Left renal cortex interstitium (tissue), 4 donors: ENCODE measurements at regions not wholly inside any gene's neighbourhood (a gene's known extent, or its start where the extent isn't known, plus 50 kb on each side); places are given as distances from the start of the nearest gene placed in this dataset.
"Not testable (repeated sequence)": the region's sequence is repeated elsewhere in the genome, so short reads cannot be mapped to it uniquely, and the experiment has no call there.

Experiments used
- DNase-seq, 4 donors: peaks; one replicate each; pipeline ENCODE4 v3.0.0-alpha.2; 2013; ENCODE audit warnings: low read depth in 4 of 4, low spot score in 2 of 4, missing footprints in 1 of 4

DNA sequence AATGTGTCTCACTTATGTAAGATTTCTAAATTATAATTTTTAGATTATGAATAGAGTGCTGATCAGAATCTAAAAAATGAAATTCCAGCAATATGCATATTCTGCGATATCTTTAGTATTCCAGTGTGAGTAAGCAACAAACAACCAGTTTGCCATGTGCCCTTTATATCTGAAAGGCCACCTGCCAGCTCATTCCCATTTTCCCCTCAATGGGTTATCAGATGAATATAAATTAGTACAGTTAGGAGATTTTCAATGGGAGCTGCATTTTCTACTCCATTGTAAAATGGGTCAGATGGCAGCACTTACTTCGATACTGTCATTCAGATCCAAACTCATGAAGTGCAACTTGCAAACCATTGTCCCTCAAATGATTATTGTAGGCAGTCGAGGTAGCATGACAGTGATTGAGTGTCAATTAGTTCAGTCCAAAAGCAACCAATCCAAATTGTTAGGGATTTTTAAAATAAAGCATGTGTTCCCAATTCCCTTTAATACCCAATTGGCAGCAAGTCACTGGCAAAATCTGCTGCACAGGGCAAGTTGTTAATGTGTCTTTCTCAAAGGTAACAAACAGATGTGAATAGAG, 680.3 kb downstream of the LRRIQ3 start:
- DNase-seq, result no peak

DNA sequence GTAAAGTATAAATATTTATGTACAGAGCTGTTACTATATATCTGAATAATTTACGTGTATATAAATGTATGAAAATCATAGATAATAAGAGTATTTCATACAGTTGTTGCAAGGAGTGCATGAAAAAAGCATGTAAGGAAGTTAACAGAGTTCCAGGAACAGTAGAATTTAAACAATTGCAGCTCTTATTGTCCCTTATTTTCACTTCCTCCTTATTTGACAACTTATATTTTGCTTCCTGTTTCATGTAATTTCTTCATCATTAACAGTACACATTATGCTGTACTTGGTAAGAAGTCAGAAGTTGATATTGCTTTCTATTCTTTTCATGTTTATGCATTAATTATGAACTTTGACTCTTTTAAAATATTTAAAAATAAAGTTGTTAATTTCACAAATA, 681.5 kb downstream of the LRRIQ3 start:
- no peak for DNase-seq

- no peak for DNase-seq
Observed at GRCh38 chr1:73511038-73511437, 686.9 kb downstream of the LRRIQ3 start.

DNA sequence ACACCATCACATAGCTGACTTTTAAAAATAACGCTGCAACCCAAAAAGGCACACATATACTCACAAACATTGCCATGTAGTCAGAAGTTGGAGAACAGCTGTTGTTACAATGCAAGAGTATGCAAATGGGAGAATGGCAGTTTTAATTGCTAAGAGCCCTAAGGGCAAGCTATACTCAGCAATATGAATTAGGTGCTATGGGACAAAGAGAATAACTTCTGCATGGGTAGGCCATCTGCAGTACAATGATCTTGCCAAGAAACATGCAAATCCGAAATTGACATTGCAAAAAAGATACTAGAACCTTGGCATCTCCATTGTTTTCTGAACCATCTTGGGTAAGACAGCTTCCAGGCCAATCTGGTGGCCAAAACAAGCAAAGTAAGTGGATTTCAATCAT, 697.8 kb downstream of the LRRIQ3 start:
- no peak for DNase-seq

GRCh38 chr1:73499671-73500070, 698.3 kb downstream of the LRRIQ3 start:
- no peak for DNase-seq

GRCh38 chr1:73491621-73492020, 706.4 kb downstream of the LRRIQ3 start:
- DNase-seq, result no peak

GRCh38 chr1:73475316-73475870, 722.6 kb downstream of the LRRIQ3 start:
- DNase-seq, result peak in 3 of 4 donors; percentile 2 to 6 (median 2)

DNA sequence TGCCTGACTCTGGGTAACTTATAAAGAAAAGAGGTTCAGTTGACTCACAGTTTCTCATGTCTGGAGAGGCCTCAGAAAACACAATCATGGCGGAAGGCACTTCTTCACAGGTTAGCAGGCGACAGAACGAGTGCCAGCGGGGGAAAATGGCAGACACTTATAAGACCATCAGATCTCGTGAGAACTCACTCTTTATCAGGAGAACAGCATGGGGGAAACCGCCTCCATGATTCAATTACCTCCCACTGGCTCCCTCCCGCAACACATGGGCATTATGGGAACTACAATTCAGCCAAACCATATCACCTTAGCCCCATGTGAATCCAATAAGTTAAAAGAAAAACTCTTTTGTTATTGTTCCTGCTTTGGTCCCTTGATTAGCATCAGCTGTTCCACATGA, 725.2 kb downstream of the LRRIQ3 start:
- DNase-seq, result no peak

DNA sequence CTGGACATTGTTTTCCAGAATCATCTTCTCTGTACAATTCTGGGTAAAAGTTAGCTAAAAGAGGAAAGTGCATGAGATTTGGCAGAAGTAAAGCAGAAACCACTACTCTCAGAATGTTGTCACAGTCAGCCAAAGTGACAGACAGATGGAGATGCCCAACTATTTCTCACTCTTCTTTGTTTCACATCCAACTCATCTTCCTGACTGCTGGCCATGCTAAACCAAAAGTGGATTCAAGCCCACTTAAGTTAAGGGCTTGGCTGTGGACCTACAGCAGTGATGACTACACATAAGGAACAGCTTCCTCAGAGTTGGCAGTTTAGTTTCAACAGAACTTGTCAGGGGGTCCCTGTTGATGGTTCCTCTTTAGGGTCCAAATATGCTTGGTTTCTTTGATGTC, 730.2 kb downstream of the LRRIQ3 start:
- DNase-seq, result no peak

GRCh38 chr1:73463873-73464272, 734.1 kb downstream of the LRRIQ3 start:
- DNase-seq, result no peak

DNA sequence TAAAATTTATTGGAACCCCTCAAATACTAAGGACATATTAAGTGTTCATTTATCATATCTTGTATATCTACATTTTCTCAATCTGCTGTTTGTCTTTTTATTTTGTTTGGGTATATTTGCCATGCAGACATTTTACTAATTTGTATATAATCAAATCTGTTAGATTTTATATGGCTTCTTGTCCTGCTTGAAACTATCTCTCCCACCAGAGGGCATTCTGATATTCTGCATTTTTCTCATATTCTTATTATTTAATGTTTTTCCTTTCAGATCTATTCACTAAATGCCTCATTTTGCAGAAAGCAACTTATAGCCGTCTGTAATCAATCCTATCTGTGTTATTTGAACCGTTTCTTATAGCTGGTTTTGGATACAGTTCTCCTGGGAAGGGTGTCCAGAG, 745.5 kb downstream of the LRRIQ3 start:
- DNase-seq, result no peak

DNA sequence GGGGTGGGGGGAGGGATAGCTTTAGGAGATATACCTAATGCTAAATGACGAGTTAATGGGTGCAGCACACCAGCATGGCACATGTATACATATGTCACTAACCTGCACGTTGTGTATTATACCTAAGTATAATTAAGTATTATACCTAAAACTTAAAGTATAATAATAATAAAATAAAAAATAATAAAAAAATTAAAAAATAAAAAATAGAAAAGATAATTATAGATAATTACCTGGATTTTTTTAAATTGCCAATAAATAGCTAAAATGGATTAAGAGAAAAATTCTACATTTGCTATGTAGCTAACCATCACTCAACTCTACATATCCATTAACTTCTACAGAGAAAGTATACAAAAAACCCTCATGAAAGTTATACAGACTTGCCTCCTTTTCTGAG, 747.3 kb downstream of the LRRIQ3 start:
- DNase-seq, result not testable (repeated sequence)

DNA sequence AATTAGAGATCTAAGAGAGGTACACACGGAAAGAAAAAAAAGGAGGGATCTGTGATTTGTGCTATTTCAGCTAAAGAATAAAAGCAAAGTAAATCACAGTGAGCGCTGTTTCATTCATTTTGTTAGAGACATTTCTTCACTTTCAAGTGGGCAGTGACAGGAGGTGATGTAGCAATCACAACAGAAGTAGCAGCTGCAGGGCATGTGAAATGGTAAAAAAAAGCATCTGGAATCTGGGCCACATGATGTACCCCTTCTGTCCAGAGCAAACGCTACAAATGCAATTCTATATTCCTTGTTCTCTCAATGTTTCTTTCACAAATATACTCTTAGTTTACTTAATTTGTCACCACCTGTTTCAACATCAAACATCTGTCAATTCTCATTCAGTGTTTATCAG, 786.5 kb downstream of the LRRIQ3 start:
- DNase-seq, result no peak

GRCh38 chr1:73401666-73402065, 796.3 kb downstream of the LRRIQ3 start:
- DNase-seq, result no peak

DNA sequence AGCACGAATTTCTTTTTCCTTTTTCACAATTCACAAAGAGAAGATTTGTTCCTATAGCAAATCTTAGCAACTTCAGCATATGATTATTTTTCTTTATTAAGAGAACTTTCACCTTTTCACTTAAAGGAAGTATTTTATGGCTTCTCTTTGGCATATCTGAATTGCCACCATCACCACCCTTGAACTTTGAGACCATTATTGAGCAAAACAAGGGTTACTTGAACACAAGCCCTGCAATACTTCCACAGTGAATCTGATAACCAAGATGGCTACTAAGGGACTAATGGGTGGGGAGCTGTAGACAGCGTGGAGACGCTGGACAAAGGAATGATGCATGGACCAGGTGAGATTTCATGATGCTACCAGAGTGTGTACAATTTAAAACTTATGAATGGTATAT, 815.0 kb downstream of the LRRIQ3 start:
- no peak for DNase-seq

- no peak for DNase-seq
Observed at GRCh38 chr1:73366734-73367413, 831.1 kb downstream of the LRRIQ3 start.

DNA sequence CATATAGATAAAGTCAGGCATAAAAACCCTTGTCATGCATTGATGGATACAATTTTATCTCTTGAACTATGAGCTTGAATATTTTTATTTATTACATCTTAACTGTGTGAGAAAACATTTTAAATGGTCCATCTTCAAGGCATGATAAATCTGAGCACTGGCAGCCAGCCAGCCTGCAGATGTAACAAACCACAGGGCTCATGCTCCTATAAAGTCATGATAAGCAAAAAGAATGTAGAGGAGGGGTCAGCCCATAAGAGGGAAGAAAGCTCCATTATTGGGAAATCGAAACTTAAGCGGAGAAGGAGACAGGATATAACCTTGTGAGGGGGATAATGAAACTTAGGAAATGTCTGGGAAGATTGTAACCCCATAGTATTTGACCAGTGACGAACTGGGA, 839.0 kb downstream of the LRRIQ3 start:
- no peak for DNase-seq

DNA sequence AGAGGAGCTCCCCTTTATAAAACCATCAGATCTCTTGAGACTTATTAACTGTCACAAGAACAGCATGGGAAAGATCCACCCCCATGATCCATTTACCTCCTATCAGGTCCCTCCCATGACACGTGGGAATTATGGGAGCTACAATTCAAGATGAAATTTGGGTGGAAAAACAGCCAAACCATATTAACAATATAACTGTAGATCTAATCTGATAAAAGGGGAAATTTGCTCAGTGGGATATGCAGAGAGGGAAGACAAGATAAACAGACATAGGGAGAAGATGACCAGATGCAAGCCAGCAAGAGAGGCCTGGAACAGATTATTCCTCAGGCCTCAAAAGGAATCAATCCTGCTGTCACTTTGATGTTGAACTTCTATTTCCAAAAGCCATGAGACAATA, 841.5 kb downstream of the LRRIQ3 start:
- no peak for DNase-seq

- no peak for DNase-seq
Observed at GRCh38 chr1:73343947-73344346, 854.0 kb downstream of the LRRIQ3 start.

DNA sequence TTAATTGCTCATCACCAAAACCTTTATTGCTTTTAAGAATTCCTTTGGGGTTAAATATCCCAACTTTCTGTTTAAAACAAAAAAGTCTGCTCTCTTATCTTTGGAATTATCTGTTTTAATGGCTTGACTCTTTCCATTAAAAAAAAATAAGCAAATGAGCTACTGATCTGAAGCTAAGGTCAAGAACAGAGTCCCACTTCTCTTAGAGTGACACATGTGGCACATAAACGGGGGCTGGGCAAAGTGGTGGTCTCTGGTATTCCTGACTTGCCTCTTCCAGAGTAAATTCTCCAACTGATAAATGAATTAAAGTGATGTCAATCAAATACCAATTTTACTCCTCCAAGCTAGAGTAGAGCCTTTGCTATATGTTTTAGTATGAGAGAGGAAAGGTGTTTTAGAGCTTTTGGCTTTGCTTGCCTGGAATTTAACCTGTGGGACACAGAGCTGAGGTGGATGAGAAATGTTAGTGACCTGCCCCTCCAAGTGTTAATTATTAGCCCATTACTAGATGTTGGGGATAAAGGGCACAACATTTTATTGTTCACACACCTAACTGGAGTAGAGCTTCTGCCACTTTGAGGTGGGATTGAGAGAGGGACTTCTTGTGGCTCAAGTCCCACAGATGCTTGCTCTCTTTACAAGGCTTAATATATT, 864.0 kb downstream of the LRRIQ3 start:
- no peak for DNase-seq

DNA sequence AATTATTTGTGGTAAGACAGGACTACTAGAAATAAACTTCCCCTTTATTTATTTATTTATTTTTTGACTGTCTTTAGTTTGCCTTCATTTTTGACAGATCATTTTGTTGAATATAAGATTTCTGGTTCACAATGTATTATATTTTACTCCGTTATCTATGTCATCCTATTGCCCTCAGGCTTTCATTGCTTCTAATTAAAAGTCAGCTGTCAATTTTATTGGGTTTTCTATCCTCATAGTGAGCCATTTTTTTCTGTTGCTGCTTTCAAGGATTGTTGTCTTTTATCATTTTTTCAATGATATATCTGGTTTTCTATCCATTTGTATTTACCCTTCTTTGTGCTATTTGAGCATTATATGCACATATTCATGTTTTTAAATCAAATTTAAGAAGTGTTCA, 866.2 kb downstream of the LRRIQ3 start:
- no peak for DNase-seq

DNA sequence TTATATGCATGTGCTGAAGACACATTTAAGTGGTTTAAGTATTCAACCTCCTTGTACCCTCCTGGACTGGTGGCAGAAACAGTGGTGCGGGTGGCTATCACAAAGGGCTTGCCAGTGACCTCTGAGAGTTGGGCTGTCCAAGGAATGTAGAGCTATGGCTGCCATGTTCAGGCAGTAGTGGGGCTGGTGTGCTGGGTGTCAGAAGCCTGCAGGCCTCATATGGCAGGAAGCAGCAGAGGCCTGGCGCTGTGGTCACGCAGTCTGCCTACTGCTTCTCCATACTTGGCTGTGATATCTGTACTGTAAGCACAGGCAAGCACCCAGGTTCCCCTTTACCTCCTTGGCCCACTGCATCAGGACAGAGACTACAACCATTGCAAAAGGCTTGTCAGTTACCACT, 870.0 kb downstream of the LRRIQ3 start:
- DNase-seq, result no peak
